B cell (primary cell): ENCODE measurements at regions not wholly inside any gene's neighbourhood (a gene's known extent, or its start where the extent isn't known, plus 50 kb on each side); places are given as distances from the start of the nearest gene placed in this dataset.

Experiments
- ATAC-seq: fragments of 200-7000 bp; cut with Tn5 transposase; one replicate; pipeline ENCODE4 v1.10.0; 2021; ENCODE audit warnings: low read depth, mild to moderate bottlenecking, moderate number of reproducible peaks, moderate library complexity
- CTCF ChIA-PET: fragments of 350-600 bp; sonication (Branson Sonifier 250); formaldehyde crosslinking; loops from one replicate; lab custom pipeline; 2021; ENCODE audit warnings: antibody characterized with exemption, inconsistent platforms; lab: Charles Lee
- POLR2A ChIA-PET: fragments of 350-600 bp; sonication (Branson Sonifier 250); formaldehyde crosslinking; loops from one replicate; lab custom pipeline; 2021; ENCODE audit warnings: antibody characterized with exemption; lab: Charles Lee
- DNase-seq: peaks from one replicate; pipeline ENCODE4 v3.0.0; 2013
- H2AFZ ChIP-seq: 2 replicates; pipeline ENCODE4 v1.6.1; 2012; ENCODE audit warnings: mild to moderate bottlenecking, low read depth, low read length; ENCODE audit not compliant: insufficient read depth, poor library complexity, severe bottlenecking
- H3K27ac ChIP-seq, 2 donors: 1 replicate in 1 of 2; 2 replicates in 1 of 2; pipeline ENCODE4 v1.5.1; 2012 to 2013; ENCODE audit warnings: low read length in 2 of 2, mild to moderate bottlenecking in 2 of 2, moderate library complexity in 1 of 2
- H3K27me3 ChIP-seq, 4 experiments: fragments of 200-600 bp in 1 of 4; sonication (generic) in 1 of 4; replicated peaks in 1 of 4; 1 replicate in 2 of 4; 2 replicates in 2 of 4; pipeline versions ENCODE4 v1.6.1 to v1.7.0; 2013 to 2016; ENCODE audit warnings: low read length in 3 of 4, mild to moderate bottlenecking in 2 of 4, mixed read lengths in 1 of 4, moderate library complexity in 1 of 4; ENCODE audit not compliant: insufficient read depth in 4 of 4, control insufficient read depth in 3 of 4; ENCODE audit errors: control extremely low read depth in 1 of 4
- H3K36me3 ChIP-seq, 2 experiments: replicated peaks in 1 of 2; 1 replicate in 1 of 2; 2 replicates in 1 of 2; pipeline versions ENCODE4 v1.6.1 to v1.7.1; 2013; ENCODE audit warnings: low read length in 1 of 2; ENCODE audit not compliant: insufficient read depth in 2 of 2, control insufficient read depth in 1 of 2; ENCODE audit errors: control extremely low read depth in 1 of 2, extremely low read depth in 1 of 2
- H3K4me1 ChIP-seq, 2 donors: fragments of 200-600 bp in 1 of 2; sonication (generic) in 1 of 2; 1 replicate in 1 of 2; 2 replicates in 1 of 2; pipeline versions ENCODE4 v1.5.1 to v1.6.1; 2013 to 2017; ENCODE audit warnings: low read length in 2 of 2; ENCODE audit not compliant: control insufficient read depth in 2 of 2, insufficient read depth in 2 of 2
- H3K4me2 ChIP-seq: replicated peaks from 2 replicates; pipeline ENCODE3; 2012; ENCODE audit warnings: mild to moderate bottlenecking, low read depth, low read length; ENCODE audit not compliant: poor library complexity, severe bottlenecking
- H3K4me3 ChIP-seq, 5 experiments: fragments of 200-600 bp in 1 of 5; sonication (generic) in 1 of 5; 1 replicate in 3 of 5; 2 replicates in 2 of 5; pipeline versions ENCODE4 v1.5.1 to v1.7.0; 2011 to 2016; ENCODE audit warnings: low read length in 4 of 5, mild to moderate bottlenecking in 4 of 5, low read depth in 2 of 5, control low read depth in 1 of 5, moderate library complexity in 1 of 5; ENCODE audit not compliant: insufficient read depth in 1 of 5; ENCODE audit errors: control extremely low read depth in 1 of 5, extremely low read depth in 1 of 5
- H3K79me2 ChIP-seq: fragments of 200-600 bp; sonication (generic); one replicate; pipeline ENCODE4 v1.6.0; 2016; ENCODE audit warnings: low read length; ENCODE audit not compliant: control insufficient read depth, insufficient read depth
- H3K9ac ChIP-seq: fragments of 200-600 bp; sonication (generic); 2 replicates; pipeline ENCODE4 v1.6.1; 2017; ENCODE audit warnings: mild to moderate bottlenecking, low read length, moderate library complexity
- H3K9me3 ChIP-seq, 3 donors: one replicate each; pipeline versions ENCODE4 v1.6.1 to v1.7.1; 2013; ENCODE audit warnings: low read length in 2 of 3; ENCODE audit not compliant: control insufficient read depth in 2 of 3, insufficient read depth in 1 of 3; ENCODE audit errors: control extremely low read depth in 1 of 3
- H4K20me1 ChIP-seq: 2 replicates; pipeline ENCODE4 v1.6.0; 2012; ENCODE audit warnings: mild to moderate bottlenecking, low read length; ENCODE audit not compliant: insufficient read depth, control insufficient read depth, poor library complexity, severe bottlenecking
- H3K27ac Mint-ChIP-seq: one replicate; pipeline ENCODE4 v1.8.0; 2021; ENCODE audit warnings: mixed read lengths
- H3K27me3 Mint-ChIP-seq: one replicate; pipeline ENCODE4 v1.8.0; 2021; ENCODE audit warnings: mixed read lengths
- H3K4me1 Mint-ChIP-seq: one replicate; pipeline ENCODE4 v1.8.0; 2021; ENCODE audit warnings: mixed read lengths
- H3K4me3 Mint-ChIP-seq: one replicate; pipeline ENCODE4 v1.8.0; 2021; ENCODE audit warnings: mixed read lengths
- H3K9me3 Mint-ChIP-seq: one replicate; pipeline ENCODE4 v1.8.0; 2022; ENCODE audit warnings: mixed read lengths; ENCODE audit not compliant: insufficient read depth
- CTCF ChIP-seq: fragments of 200-600 bp; IDR thresholded peaks from one replicate; pipeline ENCODE4 v1.8.0; 2022; ENCODE audit warnings: antibody characterized with exemption, mild to moderate bottlenecking
- EZH2 ChIP-seq: IDR thresholded peaks from 2 replicates; pipeline ENCODE4 v1.6.1; 2012; ENCODE audit warnings: borderline replicate concordance, low read depth, mild to moderate bottlenecking, moderate library complexity, low read length; ENCODE audit not compliant: insufficient read depth, poor library complexity, severe bottlenecking
- WGBS: methylation state at CpG from one replicate; pipeline ENCODE4 v1.1.5; 2013; ENCODE audit warnings: missing lambda C conversion rate; ENCODE audit not compliant: insufficient coverage; 5-methylcytosine and 5-hydroxymethylcytosine counted together
- intact Hi-C: fragments of 100-400 bp; cut with micrococcal nuclease; formaldehyde crosslinking; loops from one replicate; pipeline ENCODE4 v1.10.0; 2022

- no peak overlapping the region for H3K27ac ChIP-seq
- CTCF ChIA-PET = no interaction called here
- no peaks in the 10 kb centered on the region for H3K27me3 Mint-ChIP-seq
- WGBS = 63% methylated on average over 1 of the region's 1 CpG
- ATAC-seq = no peak
- no peak overlapping the region for H3K4me3 ChIP-seq
- no peaks in the 10 kb centered on the region for H3K4me1 Mint-ChIP-seq
- H3K4me1 ChIP-seq = no peaks in the 10 kb centered on the region
- H3K9me3 Mint-ChIP-seq = no peaks in the 10 kb centered on the region
- POLR2A ChIA-PET = interaction anchor here (0.7 kb wide), 1 partner anchor 58 kb away, joined by 4 read pairs; no protein-coding TSS in a partner anchor
- no peak overlapping the region for H2AFZ ChIP-seq
- no peak overlapping the region for H3K4me3 Mint-ChIP-seq
- no peaks in the 10 kb centered on the region for H3K9me3 ChIP-seq
- no peak overlapping the region for H3K4me2 ChIP-seq
- no peaks in the 10 kb centered on the region for H4K20me1 ChIP-seq
- peaks cover 0 to 8% (median 0%) of the 10 kb centered on the region in 4 experiments for H3K27me3 ChIP-seq
- H3K27ac Mint-ChIP-seq = no peak overlapping the region
- H3K79me2 ChIP-seq = no peaks in the 10 kb centered on the region
- DNase-seq = no peak
- intact Hi-C loops = no loop called here
- no peak for TF ChIP-seq CTCF
- no peak for TF ChIP-seq EZH2
- no peak overlapping the region for H3K9ac ChIP-seq
- H3K36me3 ChIP-seq = no peaks in the 10 kb centered on the region
Measured at GRCh38 chr10:8431511-8431910, 377.0 kb downstream of the GATA3 start.

GRCh38 chr10:8435186-8436055, 380.9 kb downstream of the GATA3 start:
- Histone ChIP-seq H3K9ac (no peak overlapping the region), H2AFZ (no peak overlapping the region), H3K4me3 (no peak overlapping the region), H3K27me3 (peaks cover 0 to 6% (median 0%) of the 10 kb centered on the region in 4 experiments), H3K27ac (no peak overlapping the region), H3K4me2 (no peak overlapping the region), H3K9me3 (no peaks in the 10 kb centered on the region), H3K79me2 (no peaks in the 10 kb centered on the region), H3K36me3 (no peaks in the 10 kb centered on the region), H4K20me1 (no peaks in the 10 kb centered on the region), H3K4me1 (no peaks in the 10 kb centered on the region)
- no peaks in the 10 kb centered on the region for H3K4me1 Mint-ChIP-seq
- H3K27me3 Mint-ChIP-seq = no peaks in the 10 kb centered on the region
- intact Hi-C loops = no loop called here
- TF ChIP-seq EZH2 = no peak
- TF ChIP-seq CTCF = no peak
- POLR2A ChIA-PET = no interaction called here
- no peak overlapping the region for H3K4me3 Mint-ChIP-seq
- no peaks in the 10 kb centered on the region for H3K9me3 Mint-ChIP-seq
- DNase-seq = no peak
- no peak overlapping the region for H3K27ac Mint-ChIP-seq
- ATAC-seq = no peak
- 90% methylated on average over 9 of the region's 10 CpGs for WGBS
- CTCF ChIA-PET = no interaction called here
